GM12873 (cell line): ENCODE measurements at regions not wholly inside any gene's neighbourhood (a gene's known extent, or its start where the extent isn't known, plus 50 kb on each side); places are given as distances from the start of the nearest gene placed in this dataset.

Experiments
- TF ChIP-seq, protein P1 (sequence below): IDR thresholded peaks from 2 replicates; pipeline ENCODE4 v1.5.1; 2012; ENCODE audit warnings: low read depth, mild to moderate bottlenecking, moderate library complexity, low read length, control low read depth; ENCODE audit not compliant: insufficient read depth; ENCODE audit errors: missing control alignments

- TF ChIP-seq, protein P1, sequence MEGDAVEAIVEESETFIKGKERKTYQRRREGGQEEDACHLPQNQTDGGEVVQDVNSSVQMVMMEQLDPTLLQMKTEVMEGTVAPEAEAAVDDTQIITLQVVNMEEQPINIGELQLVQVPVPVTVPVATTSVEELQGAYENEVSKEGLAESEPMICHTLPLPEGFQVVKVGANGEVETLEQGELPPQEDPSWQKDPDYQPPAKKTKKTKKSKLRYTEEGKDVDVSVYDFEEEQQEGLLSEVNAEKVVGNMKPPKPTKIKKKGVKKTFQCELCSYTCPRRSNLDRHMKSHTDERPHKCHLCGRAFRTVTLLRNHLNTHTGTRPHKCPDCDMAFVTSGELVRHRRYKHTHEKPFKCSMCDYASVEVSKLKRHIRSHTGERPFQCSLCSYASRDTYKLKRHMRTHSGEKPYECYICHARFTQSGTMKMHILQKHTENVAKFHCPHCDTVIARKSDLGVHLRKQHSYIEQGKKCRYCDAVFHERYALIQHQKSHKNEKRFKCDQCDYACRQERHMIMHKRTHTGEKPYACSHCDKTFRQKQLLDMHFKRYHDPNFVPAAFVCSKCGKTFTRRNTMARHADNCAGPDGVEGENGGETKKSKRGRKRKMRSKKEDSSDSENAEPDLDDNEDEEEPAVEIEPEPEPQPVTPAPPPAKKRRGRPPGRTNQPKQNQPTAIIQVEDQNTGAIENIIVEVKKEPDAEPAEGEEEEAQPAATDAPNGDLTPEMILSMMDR = no peak
These were observed 70.3 kb upstream of the ARMCX2 start for GRCh38 chrX:101729986-101730385.
